H1 (cell line): ENCODE measurements at regions not wholly inside any gene's neighbourhood (a gene's known extent, or its start where the extent isn't known, plus 50 kb on each side); places are given as distances from the start of the nearest gene placed in this dataset.

ENCODE experiments used
- USF2 ChIP-seq: IDR thresholded peaks from 2 replicates; pipeline ENCODE4 v1.6.1; 2011; ENCODE audit warnings: low read length, improper control_type of control experiment

GRCh38 chr16:86722970-86723369, 144.6 kb downstream of the FOXL1 start (continued):
- no peak for TF ChIP-seq USF2
